ENCODE measurements at regions not wholly inside any gene's neighbourhood (a gene's known extent, or its start where the extent isn't known, plus 50 kb on each side); places are given as distances from the start of the nearest gene placed in this dataset.

DNA sequence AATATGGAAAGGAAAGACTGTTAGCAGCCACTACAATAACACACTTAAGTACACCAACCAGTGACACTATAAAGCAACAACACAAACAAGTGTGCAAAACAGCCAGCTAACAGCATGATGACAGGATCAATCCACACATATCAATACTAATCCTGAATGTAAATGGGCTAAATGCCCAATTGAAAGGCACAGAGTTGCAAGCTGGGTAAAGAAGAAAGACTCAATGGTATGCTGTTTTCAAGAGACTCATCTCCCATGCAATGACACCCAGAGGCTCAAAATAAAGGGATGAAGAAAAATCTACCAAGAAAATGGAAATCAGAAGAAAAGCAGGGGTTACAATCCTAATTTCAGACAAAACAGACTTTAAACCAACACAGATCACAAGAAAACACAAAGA, 94.2 kb upstream of the ENPEP start:
- no peaks in the 10 kb centered on the region for H3K36me3 Mint-ChIP-seq (ENCODE audit: insufficient read depth)
- H3K27me3 Mint-ChIP-seq (ENCODE audit: low read depth), result no peaks in the 10 kb centered on the region
- H3K4me3 Mint-ChIP-seq, result no peak overlapping the region
- peaks cover 18% of the 10 kb centered on the region for H3K9me3 Mint-ChIP-seq
- no peaks in the 10 kb centered on the region for H3K4me1 Mint-ChIP-seq (ENCODE audit: low read depth)
- DNase-seq (no peak), ATAC-seq (no peak)

DNA sequence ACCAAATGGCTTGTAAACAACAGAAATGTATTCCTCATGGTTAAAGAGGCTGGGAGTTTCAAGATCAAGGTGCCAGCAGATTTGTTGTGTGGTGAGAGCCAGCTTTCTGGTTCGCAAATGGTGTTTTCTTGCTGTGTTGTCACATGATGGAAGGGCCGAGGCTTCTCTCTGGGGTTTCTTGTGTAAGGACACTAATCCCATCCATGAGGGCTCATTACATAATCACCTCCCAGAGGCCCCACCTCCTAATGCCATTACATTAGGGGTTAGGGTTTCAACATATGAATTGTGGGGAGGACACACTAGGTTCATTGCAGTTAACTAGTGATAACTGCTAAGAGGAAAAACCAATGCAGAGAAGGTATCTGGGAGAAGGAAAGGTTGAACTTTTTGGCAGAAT, 103.5 kb upstream of the ENPEP start:
- Mint-ChIP-seq H3K4me1 (ENCODE audit: low read depth) (no peaks in the 10 kb centered on the region), H3K4me3 (no peak overlapping the region), H3K36me3 (ENCODE audit: insufficient read depth) (no peaks in the 10 kb centered on the region), H3K27me3 (ENCODE audit: low read depth) (peaks cover 12% of the 10 kb centered on the region), H3K9me3 (no peaks in the 10 kb centered on the region)
- DNase-seq, result no peak
- ATAC-seq, result no peak

DNA sequence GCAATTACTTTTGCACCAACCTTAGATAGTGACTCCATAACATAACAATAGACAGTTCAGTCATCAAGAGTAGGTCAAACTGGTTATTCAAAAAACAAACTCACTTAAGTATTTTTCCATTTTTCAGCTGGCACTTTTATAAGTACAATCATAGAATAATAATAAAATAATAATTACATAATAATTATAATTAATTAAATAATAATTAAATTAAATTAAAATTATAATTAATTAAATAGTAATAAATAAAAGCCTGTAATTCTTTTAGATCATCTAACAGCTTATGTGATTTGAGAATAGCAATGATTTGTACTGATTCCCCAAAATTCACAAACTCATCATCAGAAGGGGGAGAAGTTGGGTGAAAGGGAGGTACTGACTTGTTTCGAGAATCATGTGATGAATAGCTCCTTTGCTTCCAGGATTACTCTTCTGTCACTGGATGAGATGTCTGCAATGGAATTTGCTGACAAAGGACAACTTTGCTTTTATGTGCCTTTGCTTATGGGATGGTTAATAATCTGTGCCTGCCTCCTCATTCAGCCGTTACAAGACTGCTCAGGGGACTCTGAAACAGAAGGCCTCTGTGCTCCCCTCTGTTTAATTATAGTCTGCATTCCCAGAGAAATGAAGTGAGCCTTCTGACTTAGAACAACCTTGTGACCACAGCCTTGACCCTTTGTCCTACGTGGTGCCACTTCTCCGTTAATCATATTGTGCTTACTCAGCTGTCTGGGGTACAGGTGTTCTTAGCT, 104.8 kb upstream of the ENPEP start:
- Mint-ChIP-seq H3K9me3 (no peaks in the 10 kb centered on the region), H3K4me3 (no peak overlapping the region), H3K36me3 (ENCODE audit: insufficient read depth) (no peaks in the 10 kb centered on the region), H3K27me3 (ENCODE audit: low read depth) (peaks cover 12% of the 10 kb centered on the region), H3K4me1 (ENCODE audit: low read depth) (no peaks in the 10 kb centered on the region)
- no peak for ATAC-seq
- DNase-seq, result no peak

DNA sequence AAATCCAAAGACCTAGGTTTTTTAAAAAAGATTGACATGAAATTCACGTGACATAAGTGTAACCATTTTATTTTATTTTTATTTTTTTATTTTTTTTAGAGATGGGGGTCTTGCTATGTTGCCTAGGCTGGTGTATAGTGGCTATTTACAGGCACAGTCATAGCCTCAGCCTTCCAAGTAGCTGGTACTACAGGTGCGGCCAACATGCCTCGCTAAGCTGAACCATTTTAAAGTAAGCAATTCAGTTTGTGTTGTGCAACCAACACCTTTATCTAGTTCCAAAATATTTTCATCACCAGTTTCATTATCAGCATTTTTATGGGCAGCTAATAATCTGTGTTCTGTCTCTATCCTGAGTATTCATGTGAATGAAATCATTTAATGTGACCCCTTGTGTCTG, 107.5 kb upstream of the ENPEP start:
- DNase-seq, result no peak
- Mint-ChIP-seq H3K36me3 (ENCODE audit: insufficient read depth) (no peaks in the 10 kb centered on the region), H3K9me3 (no peaks in the 10 kb centered on the region), H3K27me3 (ENCODE audit: low read depth) (peaks cover 7% of the 10 kb centered on the region), H3K4me3 (no peak overlapping the region), H3K4me1 (ENCODE audit: low read depth) (no peaks in the 10 kb centered on the region)
- no peak for ATAC-seq

DNA sequence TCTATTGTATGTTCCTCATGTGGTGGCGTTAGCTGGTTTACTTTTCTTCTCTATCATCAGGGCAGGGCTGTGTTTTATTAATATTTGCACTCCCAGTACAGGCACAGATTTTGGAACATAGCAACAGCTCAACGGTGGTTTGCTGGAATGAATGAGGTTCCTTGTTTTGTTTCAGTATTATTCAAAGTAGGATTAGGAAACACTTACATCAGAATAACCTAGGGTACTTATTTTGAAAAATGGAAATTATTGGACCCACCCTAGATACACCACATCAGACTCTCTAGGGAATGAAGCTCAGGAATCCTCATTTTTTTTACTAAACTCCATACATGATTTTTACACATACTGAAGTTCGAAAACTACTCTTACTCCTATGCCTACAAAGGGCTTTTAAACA, 108.8 kb upstream of the ENPEP start:
- H3K9me3 Mint-ChIP-seq, result no peaks in the 10 kb centered on the region
- no peaks in the 10 kb centered on the region for H3K27me3 Mint-ChIP-seq (ENCODE audit: low read depth)
- H3K4me3 Mint-ChIP-seq, result no peak overlapping the region
- no peaks in the 10 kb centered on the region for H3K36me3 Mint-ChIP-seq (ENCODE audit: insufficient read depth)
- ATAC-seq, result no peak
- DNase-seq, result no peak
- no peaks in the 10 kb centered on the region for H3K4me1 Mint-ChIP-seq (ENCODE audit: low read depth)

DNA sequence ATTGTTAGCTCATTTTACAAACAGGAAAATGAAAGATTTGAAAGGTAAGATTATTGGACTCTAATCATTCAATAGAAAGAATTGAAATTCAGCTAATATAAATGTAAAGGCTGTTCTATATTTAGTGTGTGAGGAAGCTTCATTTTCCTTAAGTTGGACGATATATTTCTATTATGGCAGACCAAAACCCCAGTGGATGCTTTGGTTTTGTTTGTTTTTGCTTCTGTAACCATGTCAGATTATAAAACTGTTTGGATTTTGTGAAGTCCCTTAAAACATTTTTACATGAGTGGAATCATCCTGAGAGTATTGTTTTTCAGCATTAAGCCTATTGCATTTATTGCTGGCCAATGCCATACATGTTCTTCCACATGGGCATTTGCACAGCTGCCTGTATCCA, 110.2 kb upstream of the ENPEP start:
- H3K27me3 Mint-ChIP-seq (ENCODE audit: low read depth), result no peaks in the 10 kb centered on the region
- no peak for DNase-seq
- H3K36me3 Mint-ChIP-seq (ENCODE audit: insufficient read depth), result no peaks in the 10 kb centered on the region
- ATAC-seq, result no peak
- no peak overlapping the region for H3K4me3 Mint-ChIP-seq
- no peaks in the 10 kb centered on the region for H3K4me1 Mint-ChIP-seq (ENCODE audit: low read depth)
- H3K9me3 Mint-ChIP-seq, result no peaks in the 10 kb centered on the region

DNA sequence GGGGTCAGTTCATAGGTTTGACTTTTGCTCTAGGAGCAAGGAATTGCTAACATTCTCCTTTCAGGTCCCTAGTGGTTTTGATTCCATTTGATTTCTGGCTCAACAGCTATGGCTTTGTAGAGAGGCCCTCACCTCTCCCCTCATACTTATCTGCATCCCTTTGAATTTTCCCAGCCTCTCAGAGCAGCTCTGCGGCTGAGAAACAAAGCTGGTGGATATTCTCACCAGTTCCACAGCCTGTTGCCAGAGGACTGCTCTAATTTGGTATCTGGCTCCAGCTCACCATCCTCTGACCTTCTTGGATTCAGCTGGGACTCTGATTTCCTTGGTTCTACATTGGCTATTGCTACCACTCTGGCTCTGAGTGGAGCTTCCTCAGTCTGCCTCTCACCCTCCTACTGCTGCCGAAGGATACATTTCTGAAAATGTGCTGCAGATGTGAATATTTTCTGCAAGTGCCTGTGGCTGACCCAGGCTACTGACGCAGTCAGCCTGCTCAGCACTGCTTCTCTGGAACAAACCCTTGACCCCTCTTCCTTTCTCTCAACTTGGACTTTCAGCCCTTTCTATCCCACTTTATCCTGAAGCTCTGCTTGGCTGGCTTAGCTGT, 110.9 kb upstream of the ENPEP start:
- no peak overlapping the region for H3K4me3 Mint-ChIP-seq
- H3K27me3 Mint-ChIP-seq (ENCODE audit: low read depth), result no peaks in the 10 kb centered on the region
- ATAC-seq, result no peak

DNA sequence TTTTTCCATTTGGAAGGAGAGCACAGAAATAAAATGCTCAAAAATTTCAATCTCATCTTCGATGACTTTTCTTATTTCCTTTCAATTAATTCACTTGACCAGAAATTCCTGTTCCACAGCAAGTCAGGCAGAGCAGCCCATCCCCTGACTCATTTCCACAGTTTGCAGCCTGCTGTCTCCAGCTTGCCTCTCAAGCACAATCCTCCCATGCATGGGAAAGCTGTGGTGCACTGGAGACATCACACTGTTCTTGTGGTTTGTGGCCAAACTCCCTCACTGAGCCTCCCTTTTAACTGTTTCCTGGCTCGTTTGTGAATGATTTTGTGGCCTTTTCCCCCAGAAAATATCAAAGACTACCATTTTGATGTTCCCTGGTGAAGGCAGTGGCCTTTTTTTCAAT, 114.0 kb upstream of the ENPEP start:
- Mint-ChIP-seq H3K4me1 (ENCODE audit: low read depth) (no peaks in the 10 kb centered on the region), H3K27me3 (ENCODE audit: low read depth) (peaks cover 2% of the 10 kb centered on the region), H3K4me3 (no peak overlapping the region), H3K9me3 (no peaks in the 10 kb centered on the region), H3K36me3 (ENCODE audit: insufficient read depth) (no peaks in the 10 kb centered on the region)
- no peak for DNase-seq
- ATAC-seq, result no peak

More for the DNA sequence above, 110.9 kb upstream of the ENPEP start:
- no peaks in the 10 kb centered on the region for H3K9me3 Mint-ChIP-seq
- H3K4me1 Mint-ChIP-seq (ENCODE audit: low read depth), result no peaks in the 10 kb centered on the region
- no peak for DNase-seq
- no peaks in the 10 kb centered on the region for H3K36me3 Mint-ChIP-seq (ENCODE audit: insufficient read depth)

DNA sequence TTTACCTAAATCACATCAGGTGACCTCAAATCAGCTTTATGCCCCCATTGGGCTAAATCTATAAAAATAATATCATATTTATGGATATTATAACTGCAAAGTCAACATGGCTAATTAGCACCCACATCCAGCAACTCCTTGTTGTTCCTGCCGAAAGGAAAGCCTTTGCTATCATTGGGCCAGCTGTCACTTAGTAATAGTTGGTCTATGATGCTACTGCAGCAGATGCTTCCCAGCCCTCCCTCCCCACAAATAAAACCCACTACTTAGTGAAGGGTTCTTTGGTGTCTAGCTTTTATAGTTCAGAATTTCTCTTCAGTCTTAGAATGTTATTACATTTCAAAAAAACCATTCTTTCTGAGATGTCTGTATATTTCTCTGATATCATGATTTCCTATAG, 116.9 kb upstream of the ENPEP start:
- no peaks in the 10 kb centered on the region for H3K4me1 Mint-ChIP-seq (ENCODE audit: low read depth)
- no peak overlapping the region for H3K4me3 Mint-ChIP-seq
- no peaks in the 10 kb centered on the region for H3K9me3 Mint-ChIP-seq
- peaks cover 2% of the 10 kb centered on the region for H3K27me3 Mint-ChIP-seq (ENCODE audit: low read depth)
- ATAC-seq (no peak), DNase-seq (no peak)
- H3K36me3 Mint-ChIP-seq (ENCODE audit: insufficient read depth), result no peaks in the 10 kb centered on the region

DNA sequence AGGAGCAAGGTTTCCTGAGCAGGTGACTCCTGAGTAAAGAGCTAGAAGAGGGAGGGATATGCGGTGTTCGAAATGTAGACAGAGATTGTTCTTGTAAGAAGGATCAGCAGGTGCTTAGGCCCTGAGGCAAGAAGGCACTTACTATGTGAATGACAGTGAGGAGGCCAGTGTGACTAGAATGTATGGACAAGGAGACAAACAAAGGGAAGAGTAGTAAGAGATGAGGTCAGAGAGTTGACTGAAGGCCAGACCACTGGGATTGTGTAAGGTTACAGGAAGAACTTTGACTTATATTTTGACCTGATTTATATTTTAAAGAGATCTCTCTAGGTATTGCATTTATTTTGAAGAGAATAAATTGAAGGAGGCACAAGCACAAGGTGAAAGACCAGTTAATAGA, 118.4 kb upstream of the ENPEP start:
- H3K4me1 Mint-ChIP-seq (ENCODE audit: low read depth), result no peaks in the 10 kb centered on the region
- peaks cover 7% of the 10 kb centered on the region for H3K27me3 Mint-ChIP-seq (ENCODE audit: low read depth)
- ATAC-seq, result no peak
- DNase-seq, result no peak
- H3K36me3 Mint-ChIP-seq (ENCODE audit: insufficient read depth), result no peaks in the 10 kb centered on the region
- H3K4me3 Mint-ChIP-seq, result no peak overlapping the region
- H3K9me3 Mint-ChIP-seq, result no peaks in the 10 kb centered on the region

DNA sequence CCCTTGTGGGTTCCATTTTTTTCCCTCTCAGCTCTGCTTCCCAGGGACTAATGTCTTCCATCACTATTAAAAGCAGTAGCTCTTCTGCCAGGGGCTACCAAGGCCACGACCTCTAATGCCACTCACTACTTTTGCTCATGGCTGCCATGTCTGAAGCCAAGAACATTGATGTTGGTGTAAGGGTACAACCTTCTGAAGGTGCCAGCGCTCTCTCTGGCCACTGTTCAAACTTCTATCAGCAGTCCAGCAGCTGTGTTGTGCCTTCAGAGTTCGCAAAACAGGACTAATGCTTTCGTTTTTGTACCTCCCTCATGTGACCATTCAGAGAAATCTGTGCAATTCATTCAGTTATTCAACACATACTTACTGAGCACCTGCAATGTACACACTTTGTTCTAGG, 121.5 kb upstream of the ENPEP start:
- H3K4me3 Mint-ChIP-seq, result no peak overlapping the region
- DNase-seq (no peak), ATAC-seq (no peak)
- no peaks in the 10 kb centered on the region for H3K4me1 Mint-ChIP-seq (ENCODE audit: low read depth)
- no peaks in the 10 kb centered on the region for H3K9me3 Mint-ChIP-seq
- H3K36me3 Mint-ChIP-seq (ENCODE audit: insufficient read depth), result no peaks in the 10 kb centered on the region
- H3K27me3 Mint-ChIP-seq (ENCODE audit: low read depth), result peaks cover 10% of the 10 kb centered on the region

DNA sequence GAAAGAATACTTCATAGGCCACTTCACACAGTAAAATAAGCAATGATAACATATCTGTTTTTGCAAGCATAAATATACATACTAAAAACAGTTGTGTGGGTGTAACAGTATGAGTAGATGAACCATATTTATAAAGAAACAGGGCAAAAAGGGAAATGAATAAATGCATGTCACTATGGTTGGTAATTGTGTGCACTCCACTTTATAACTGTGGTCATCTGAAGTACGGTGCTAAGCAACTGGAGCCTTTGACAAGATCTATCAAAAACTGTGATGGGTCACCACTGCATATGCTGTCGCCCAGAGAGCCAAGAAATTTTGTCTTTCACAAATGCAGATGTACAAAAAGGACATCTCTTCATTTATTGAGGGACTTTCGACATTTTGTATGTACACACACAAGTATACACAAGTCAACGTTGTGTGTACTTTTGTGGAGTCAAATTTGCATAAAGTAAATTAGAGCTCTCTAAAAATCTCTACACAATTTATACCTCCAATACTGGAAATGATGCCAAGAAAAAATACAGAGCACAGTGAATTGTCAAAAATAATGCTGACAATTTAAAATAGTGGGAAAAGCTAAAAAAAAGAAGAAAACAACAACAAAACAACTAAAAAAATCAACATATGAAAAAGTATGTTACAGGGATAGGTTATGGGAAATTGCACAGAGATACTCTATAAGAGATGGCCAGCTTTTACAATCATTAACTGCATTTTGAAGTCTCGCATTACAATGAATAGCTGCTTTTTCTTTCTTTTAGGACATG, 123.1 kb upstream of the ENPEP start:
- no peak for DNase-seq
- no peaks in the 10 kb centered on the region for H3K4me1 Mint-ChIP-seq (ENCODE audit: low read depth)
- no peaks in the 10 kb centered on the region for H3K36me3 Mint-ChIP-seq (ENCODE audit: insufficient read depth)
- H3K27me3 Mint-ChIP-seq (ENCODE audit: low read depth), result peaks cover 10% of the 10 kb centered on the region
- no peak overlapping the region for H3K4me3 Mint-ChIP-seq
- no peak for ATAC-seq
- H3K9me3 Mint-ChIP-seq, result no peaks in the 10 kb centered on the region

DNA sequence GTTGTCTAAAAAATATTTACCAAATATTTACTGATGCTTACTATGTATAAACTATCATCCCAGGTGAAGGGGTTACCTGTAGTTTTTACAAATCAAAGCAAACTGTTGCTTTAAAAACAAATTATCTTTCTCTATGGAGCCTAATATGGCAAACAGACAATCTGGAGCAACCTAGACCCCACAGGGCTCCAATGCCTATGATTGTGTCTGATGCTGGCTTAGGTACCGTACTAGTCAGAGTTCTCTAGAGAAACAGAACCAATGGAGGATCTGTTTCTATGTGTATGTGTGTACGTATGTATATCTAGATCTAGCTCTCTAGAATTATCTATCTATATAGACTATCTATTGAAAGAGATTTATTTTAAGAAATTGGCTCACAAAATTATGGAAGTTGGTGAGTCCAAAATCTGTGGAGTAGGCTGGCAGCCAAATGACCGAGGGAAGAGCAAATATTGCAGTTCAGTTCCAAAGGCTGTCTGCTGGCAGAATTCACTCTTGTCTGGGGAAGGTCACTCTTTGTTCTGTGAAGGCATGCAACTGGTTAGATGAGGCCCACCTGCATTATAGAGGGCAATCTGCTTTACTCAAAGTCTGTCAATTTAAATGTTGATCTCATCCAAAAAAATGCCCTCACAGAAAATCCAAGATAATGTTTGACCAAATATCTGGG, 127.1 kb upstream of the ENPEP start:
- no peak for ATAC-seq
- no peak for DNase-seq
- Mint-ChIP-seq H3K36me3 (ENCODE audit: insufficient read depth) (no peaks in the 10 kb centered on the region), H3K27me3 (ENCODE audit: low read depth) (peaks cover 11% of the 10 kb centered on the region), H3K9me3 (no peaks in the 10 kb centered on the region), H3K4me3 (no peak overlapping the region), H3K4me1 (ENCODE audit: low read depth) (no peaks in the 10 kb centered on the region)

DNA sequence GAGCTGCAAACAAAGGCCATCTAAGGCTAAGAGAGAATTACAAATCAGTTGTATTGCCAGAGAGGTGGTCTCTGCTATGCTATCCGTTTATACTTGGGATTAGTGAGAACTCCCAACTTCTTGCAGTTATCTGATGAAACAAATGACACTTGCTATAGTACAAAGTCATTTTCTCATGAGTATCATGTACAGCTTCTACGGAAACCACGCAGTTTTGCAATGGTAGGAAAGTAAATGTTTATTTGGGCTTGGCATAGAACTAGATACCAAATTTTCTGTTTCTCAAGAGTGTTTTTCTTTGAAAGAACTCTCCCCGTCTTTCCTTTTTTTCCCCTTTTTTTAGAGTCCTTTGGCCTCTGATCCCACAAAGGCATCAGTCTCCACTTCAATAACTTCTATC, 128.2 kb upstream of the ENPEP start:
- H3K4me1 Mint-ChIP-seq (ENCODE audit: low read depth), result no peaks in the 10 kb centered on the region
- H3K27me3 Mint-ChIP-seq (ENCODE audit: low read depth), result peaks cover 11% of the 10 kb centered on the region
- ATAC-seq (no peak), DNase-seq (no peak)
- H3K36me3 Mint-ChIP-seq (ENCODE audit: insufficient read depth), result no peaks in the 10 kb centered on the region
- H3K4me3 Mint-ChIP-seq, result no peak overlapping the region
- peaks cover 3% of the 10 kb centered on the region for H3K9me3 Mint-ChIP-seq

All from activated T-cell treated with anti-CD3 and anti-CD28 coated beads, Interleukin-2, amount 50 U/mL, for 4 hours (primary cell).